ENCODE measurements at regions not wholly inside any gene's neighbourhood (a gene's known extent, or its start where the extent isn't known, plus 50 kb on each side); places are given as distances from the start of the nearest gene placed in this dataset.

- no peak for DNase-seq (ENCODE audit: low read depth)
These were observed 1312.0 kb upstream of the WWC1 start for GRCh38 chr5:166979307-166979895.

- DNase-seq (ENCODE audit: low read depth): no peak
These were observed 1310.8 kb upstream of the WWC1 start for GRCh38 chr5:166980666-166981065.

GRCh38 chr5:166982226-166982625, 1309.2 kb upstream of the WWC1 start:
- DNase-seq (ENCODE audit: low read depth): no peak

- DNase-seq (ENCODE audit: low read depth): no peak
These were observed 1299.8 kb upstream of the WWC1 start for GRCh38 chr5:166991601-166992000.

GRCh38 chr5:166992108-166992507, 1299.3 kb upstream of the WWC1 start:
- no peak for DNase-seq (ENCODE audit: low read depth)

GRCh38 chr5:166992874-166993722, 1298.3 kb upstream of the WWC1 start:
- no peak for DNase-seq (ENCODE audit: low read depth)

GRCh38 chr5:166994226-166994625, 1297.2 kb upstream of the WWC1 start:
- DNase-seq (ENCODE audit: low read depth): no peak

GRCh38 chr5:167001246-167001645, 1290.2 kb upstream of the WWC1 start:
- no peak for DNase-seq (ENCODE audit: low read depth)

GRCh38 chr5:167008705-167009104, 1282.7 kb upstream of the WWC1 start:
- DNase-seq (ENCODE audit: low read depth): no peak

- DNase-seq (ENCODE audit: low read depth): no peak
These were observed 1280.2 kb upstream of the WWC1 start for GRCh38 chr5:167011196-167011595.

GRCh38 chr5:167012123-167013034, 1279.1 kb upstream of the WWC1 start:
- no peak for DNase-seq (ENCODE audit: low read depth)

- DNase-seq (ENCODE audit: low read depth): no peak
These were observed 1276.9 kb upstream of the WWC1 start for GRCh38 chr5:167014401-167015056.

- DNase-seq (ENCODE audit: low read depth): no peak
These were observed 1271.0 kb upstream of the WWC1 start for GRCh38 chr5:167020418-167020817.

- DNase-seq (ENCODE audit: low read depth): no peak
These were observed 1262.0 kb upstream of the WWC1 start for GRCh38 chr5:167029488-167029887.

- no peak for DNase-seq (ENCODE audit: low read depth)
These were observed 1260.8 kb upstream of the WWC1 start for GRCh38 chr5:167030500-167031120.

GRCh38 chr5:167036585-167036984, 1254.9 kb upstream of the WWC1 start:
- no peak for DNase-seq (ENCODE audit: low read depth)

- peak; percentile 8 for DNase-seq (ENCODE audit: low read depth)
These were observed 1242.3 kb upstream of the WWC1 start for GRCh38 chr5:167049043-167049663.

GRCh38 chr5:167049771-167050567, 1241.5 kb upstream of the WWC1 start:
- no peak for DNase-seq (ENCODE audit: low read depth)

GRCh38 chr5:167050568-167051401, 1240.7 kb upstream of the WWC1 start:
- DNase-seq (ENCODE audit: low read depth): no peak

Measured in GM04504 (cell line).